ENCODE measurements at regions not wholly inside any gene's neighbourhood (a gene's known extent, or its start where the extent isn't known, plus 50 kb on each side); places are given as distances from the start of the nearest gene placed in this dataset.

DNA sequence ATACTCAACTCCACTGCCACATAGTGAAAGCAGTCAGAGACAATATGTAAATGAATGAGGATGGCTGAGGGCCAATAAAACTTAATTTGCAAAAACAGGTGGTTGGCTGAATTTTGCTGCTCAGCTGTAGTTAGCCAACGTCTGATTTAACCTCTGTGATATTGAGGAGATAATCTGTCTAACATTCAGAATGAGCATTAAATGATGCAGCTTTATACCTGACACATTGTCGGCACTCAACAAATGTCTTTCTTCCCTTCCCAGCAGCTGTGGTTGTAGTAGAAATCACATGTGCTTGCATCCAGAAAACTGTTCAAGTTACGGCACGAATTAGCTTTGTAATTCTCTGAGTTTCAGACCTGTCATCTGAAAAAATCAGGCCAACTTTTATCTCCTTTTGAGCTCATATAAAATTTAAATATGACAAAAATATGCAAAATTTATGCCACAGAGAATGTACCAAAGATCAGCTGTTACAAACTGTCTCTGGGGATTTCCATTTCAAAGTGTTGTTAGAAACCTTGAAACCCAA is 1239.7 kb downstream of the GATA3 start:
- TF ChIP-seq CTCF (optimal IDR thresholded peaks at IDR 0.05 in 1 of 3, IDR thresholded peaks at IDR 0.05 in 1 of 3, conservative IDR thresholded peaks at IDR 0.05 in 1 of 3; ENCODE audit: extremely low read depth in 1 of 3, insufficient read depth in 2 of 3, low read length in 3 of 3) (no peak), EZH2 (IDR thresholded peaks at IDR 0.05; ENCODE audit: low read length) (no peak)
